Superior temporal gyrus (tissue), 1 donor: ENCODE measurements at regions not wholly inside any gene's neighbourhood (a gene's known extent, or its start where the extent isn't known, plus 50 kb on each side); places are given as distances from the start of the nearest gene placed in this dataset.

ENCODE experiments used
- DNase-seq: peaks from one replicate; pipeline ENCODE4 v3.0.0-alpha.2; 2016; ENCODE audit errors: extremely low spot score

- no peak for DNase-seq
These were observed 345.8 kb downstream of the RPS29 start for GRCh38 chr14:49240383-49240782.

GRCh38 chr14:49228552-49228951 is 357.6 kb downstream of the RPS29 start:
- no peak for DNase-seq

- no peak for DNase-seq
These were observed 364.9 kb downstream of the RPS29 start for GRCh38 chr14:49221316-49221715.

GRCh38 chr14:49220492-49220891 is 365.7 kb downstream of the RPS29 start:
- no peak for DNase-seq

- peak; percentile 53 for DNase-seq
These were observed 367.6 kb downstream of the RPS29 start for GRCh38 chr14:49218436-49219092.

GRCh38 chr14:49212721-49213120 is 373.5 kb downstream of the RPS29 start:
- no peak for DNase-seq

- no peak for DNase-seq
These were observed 376.8 kb downstream of the RPS29 start for GRCh38 chr14:49209416-49209815.

- peak; percentile 37 for DNase-seq
These were observed 379.4 kb downstream of the RPS29 start for GRCh38 chr14:49206828-49207227.

GRCh38 chr14:49203676-49204075 is 382.5 kb downstream of the RPS29 start:
- DNase-seq: no peak

- no peak for DNase-seq
These were observed 387.0 kb downstream of the RPS29 start for GRCh38 chr14:49199159-49199558.

- no peak for DNase-seq
These were observed 389.9 kb downstream of the RPS29 start for GRCh38 chr14:49196327-49196726.

- peak; percentile 52 for DNase-seq
These were observed 392.1 kb downstream of the RPS29 start for GRCh38 chr14:49194067-49194466.

- no peak for DNase-seq
These were observed 392.7 kb downstream of the RPS29 start for GRCh38 chr14:49193332-49194065.

GRCh38 chr14:49191380-49191779 is 394.8 kb downstream of the RPS29 start:
- no peak for DNase-seq

GRCh38 chr14:49189375-49189774 is 396.8 kb downstream of the RPS29 start:
- no peak for DNase-seq

GRCh38 chr14:49187799-49188198 is 398.4 kb downstream of the RPS29 start:
- DNase-seq: no peak

GRCh38 chr14:49173765-49174373 is 412.3 kb downstream of the RPS29 start:
- DNase-seq: no peak

GRCh38 chr14:49164074-49164473 is 422.1 kb downstream of the RPS29 start:
- DNase-seq: no peak

GRCh38 chr14:49160983-49161382 is 425.2 kb downstream of the RPS29 start:
- no peak for DNase-seq

GRCh38 chr14:49159081-49159480 is 427.1 kb downstream of the RPS29 start:
- no peak for DNase-seq

GRCh38 chr14:49139593-49139992 is 446.6 kb downstream of the RPS29 start:
- no peak for DNase-seq

GRCh38 chr14:49134940-49135339 is 451.2 kb downstream of the RPS29 start:
- no peak for DNase-seq

GRCh38 chr14:49121246-49121645 is 464.9 kb downstream of the RPS29 start:
- DNase-seq: no peak
